ENCODE measurements at regions not wholly inside any gene's neighbourhood (a gene's known extent, or its start where the extent isn't known, plus 50 kb on each side); places are given as distances from the start of the nearest gene placed in this dataset.

- H4K20me1 ChIP-seq (ENCODE audit: control insufficient read depth, insufficient read depth, low read depth, low read length): no peaks in the 10 kb centered on the region
- TF ChIP-seq CTCF (IDR thresholded peaks at IDR 0.05; ENCODE audit: low read depth, low read length, poor library complexity, severe bottlenecking) (no peak), EZH2phosphoT487 (IDR thresholded peaks at IDR 0.05; ENCODE audit: borderline replicate concordance, low read length) (no peak)
- H3K4me2 ChIP-seq (ENCODE audit: low read length): no peak overlapping the region
Observed at GRCh38 chr2:12389344-12390045, 327.2 kb upstream of the TRIB2 start.

DNA sequence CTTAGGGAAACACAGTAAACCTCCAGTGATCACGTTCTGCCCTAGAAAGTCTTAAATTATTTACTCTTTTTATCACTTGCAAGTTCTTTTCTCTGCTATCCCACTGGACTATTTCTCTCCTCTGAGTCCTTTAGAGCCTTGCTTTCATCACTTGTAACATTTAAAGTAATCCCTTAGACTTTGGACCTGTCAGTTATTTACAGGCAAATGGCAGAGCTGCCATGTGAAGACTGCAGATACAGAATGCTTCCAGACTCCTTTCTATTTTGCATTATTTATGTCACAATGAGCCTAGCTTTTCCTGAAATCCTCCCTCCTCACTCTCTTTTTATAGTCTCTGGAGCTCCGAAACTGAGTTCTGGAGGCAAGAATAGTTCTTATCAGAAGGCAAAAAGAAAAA is 325.6 kb upstream of the TRIB2 start:
- H3K27ac ChIP-seq (ENCODE audit: low read depth, low read length): no peak overlapping the region
- H3K4me3 ChIP-seq (ENCODE audit: low read length): no peak overlapping the region
- H3K9me2 ChIP-seq (replicated peaks; ENCODE audit: control insufficient read depth, low read length): no peaks in the 10 kb centered on the region
- H3K27me3 ChIP-seq (ENCODE audit: control insufficient read depth, low read length): no peaks in the 10 kb centered on the region
- no peaks in the 10 kb centered on the region for H3F3A ChIP-seq (ENCODE audit: control insufficient read depth, insufficient read depth)
- H4K20me1 ChIP-seq (ENCODE audit: control insufficient read depth, insufficient read depth, low read depth, low read length): no peaks in the 10 kb centered on the region
- H3K4me1 ChIP-seq (ENCODE audit: control insufficient read depth, low read length): no peaks in the 10 kb centered on the region
- no peaks in the 10 kb centered on the region for H3K79me2 ChIP-seq (ENCODE audit: control insufficient read depth, low read length)
- H3K9me3 ChIP-seq (ENCODE audit: control insufficient read depth, insufficient read depth, low read length): no peaks in the 10 kb centered on the region
- H3K4me2 ChIP-seq (ENCODE audit: low read length): no peak overlapping the region
- TF ChIP-seq EZH2phosphoT487 (IDR thresholded peaks at IDR 0.05; ENCODE audit: borderline replicate concordance, low read length) (no peak), CTCF (IDR thresholded peaks at IDR 0.05; ENCODE audit: low read depth, low read length, poor library complexity, severe bottlenecking) (no peak)
- no peaks in the 10 kb centered on the region for H3K36me3 ChIP-seq (ENCODE audit: control insufficient read depth, low read length)

More at GRCh38 chr2:12389344-12390045, 327.2 kb upstream of the TRIB2 start:
- no peaks in the 10 kb centered on the region for H3F3A ChIP-seq (ENCODE audit: control insufficient read depth, insufficient read depth)
- H3K9me3 ChIP-seq (ENCODE audit: control insufficient read depth, insufficient read depth, low read length): no peaks in the 10 kb centered on the region
- no peak overlapping the region for H3K27ac ChIP-seq (ENCODE audit: low read depth, low read length)
- H3K79me2 ChIP-seq (ENCODE audit: control insufficient read depth, low read length): no peaks in the 10 kb centered on the region
- H3K4me1 ChIP-seq (ENCODE audit: control insufficient read depth, low read length): no peaks in the 10 kb centered on the region
- H3K4me3 ChIP-seq (ENCODE audit: low read length): no peak overlapping the region
- no peaks in the 10 kb centered on the region for H3K9me2 ChIP-seq (replicated peaks; ENCODE audit: control insufficient read depth, low read length)
- no peaks in the 10 kb centered on the region for H3K36me3 ChIP-seq (ENCODE audit: control insufficient read depth, low read length)
- H3K27me3 ChIP-seq (ENCODE audit: control insufficient read depth, low read length): no peaks in the 10 kb centered on the region

- Histone ChIP-seq H3K4me3 (ENCODE audit: low read length) (no peak overlapping the region), H3K27me3 (ENCODE audit: control insufficient read depth, low read length) (no peaks in the 10 kb centered on the region), H3F3A (ENCODE audit: control insufficient read depth, insufficient read depth) (no peaks in the 10 kb centered on the region), H3K27ac (ENCODE audit: low read depth, low read length) (no peak overlapping the region), H3K9me2 (replicated peaks; ENCODE audit: control insufficient read depth, low read length) (no peaks in the 10 kb centered on the region), H3K4me2 (ENCODE audit: low read length) (no peak overlapping the region), H3K36me3 (ENCODE audit: control insufficient read depth, low read length) (no peaks in the 10 kb centered on the region), H3K4me1 (ENCODE audit: control insufficient read depth, low read length) (no peaks in the 10 kb centered on the region), H4K20me1 (ENCODE audit: control insufficient read depth, insufficient read depth, low read depth, low read length) (no peaks in the 10 kb centered on the region), H3K9me3 (ENCODE audit: control insufficient read depth, insufficient read depth, low read length) (no peaks in the 10 kb centered on the region), H3K79me2 (ENCODE audit: control insufficient read depth, low read length) (no peaks in the 10 kb centered on the region)
- TF ChIP-seq EZH2phosphoT487 (IDR thresholded peaks at IDR 0.05; ENCODE audit: borderline replicate concordance, low read length) (no peak), CTCF (IDR thresholded peaks at IDR 0.05; ENCODE audit: low read depth, low read length, poor library complexity, severe bottlenecking) (no peak)
Observed at GRCh38 chr2:12396699-12397098, 320.0 kb upstream of the TRIB2 start.
